ENCODE measurements at regions not wholly inside any gene's neighbourhood (a gene's known extent, or its start where the extent isn't known, plus 50 kb on each side); places are given as distances from the start of the nearest gene placed in this dataset.

DNA sequence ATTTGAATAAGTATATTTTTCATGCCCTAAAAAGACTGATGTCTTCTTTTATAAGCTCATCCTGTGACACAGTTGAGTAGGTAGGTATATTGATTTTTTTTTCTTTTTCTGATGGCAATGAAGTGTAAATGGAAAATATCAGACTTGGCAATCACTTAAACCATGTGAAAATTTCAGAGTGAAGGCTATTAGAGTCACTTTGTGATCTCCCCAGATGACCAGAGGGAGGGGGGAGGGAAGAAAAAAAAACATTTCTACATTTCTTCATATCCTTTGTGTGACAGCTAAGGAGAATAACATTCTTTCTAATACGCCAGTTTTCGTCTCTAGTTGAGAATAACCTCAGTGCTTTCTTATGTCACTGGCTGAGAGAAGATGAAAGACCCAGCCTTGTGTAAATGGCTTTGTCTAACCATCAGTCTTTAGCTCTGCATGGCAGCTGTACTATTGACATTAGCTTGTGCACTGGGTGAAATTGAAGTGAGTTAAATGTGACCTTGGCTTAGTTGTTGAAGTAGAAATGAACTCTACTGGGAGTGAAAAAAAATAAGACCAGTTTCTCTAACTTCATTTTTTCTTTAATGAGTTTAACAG is 332.1 kb upstream of the DACH1 start:
- Histone ChIP-seq H3K27me3 (no peaks in the 10 kb centered on the region), H3K9me3 (no peaks in the 10 kb centered on the region), H3K27ac (no peak overlapping the region), H3K4me1 (ENCODE audit: insufficient read depth) (no peaks in the 10 kb centered on the region), H3K4me3 (no peak overlapping the region), H3K36me3 (no peaks in the 10 kb centered on the region)
- TF ChIP-seq, protein P1, sequence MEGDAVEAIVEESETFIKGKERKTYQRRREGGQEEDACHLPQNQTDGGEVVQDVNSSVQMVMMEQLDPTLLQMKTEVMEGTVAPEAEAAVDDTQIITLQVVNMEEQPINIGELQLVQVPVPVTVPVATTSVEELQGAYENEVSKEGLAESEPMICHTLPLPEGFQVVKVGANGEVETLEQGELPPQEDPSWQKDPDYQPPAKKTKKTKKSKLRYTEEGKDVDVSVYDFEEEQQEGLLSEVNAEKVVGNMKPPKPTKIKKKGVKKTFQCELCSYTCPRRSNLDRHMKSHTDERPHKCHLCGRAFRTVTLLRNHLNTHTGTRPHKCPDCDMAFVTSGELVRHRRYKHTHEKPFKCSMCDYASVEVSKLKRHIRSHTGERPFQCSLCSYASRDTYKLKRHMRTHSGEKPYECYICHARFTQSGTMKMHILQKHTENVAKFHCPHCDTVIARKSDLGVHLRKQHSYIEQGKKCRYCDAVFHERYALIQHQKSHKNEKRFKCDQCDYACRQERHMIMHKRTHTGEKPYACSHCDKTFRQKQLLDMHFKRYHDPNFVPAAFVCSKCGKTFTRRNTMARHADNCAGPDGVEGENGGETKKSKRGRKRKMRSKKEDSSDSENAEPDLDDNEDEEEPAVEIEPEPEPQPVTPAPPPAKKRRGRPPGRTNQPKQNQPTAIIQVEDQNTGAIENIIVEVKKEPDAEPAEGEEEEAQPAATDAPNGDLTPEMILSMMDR (IDR thresholded peaks at IDR 0.05): no peak
- no peak for TF ChIP-seq EP300 (IDR thresholded peaks at IDR 0.05)
- TF ChIP-seq POLR2A (IDR thresholded peaks at IDR 0.05): no peak
- 85 to 93% (median 86%) methylated on average over 2 of the region's 2 CpGs for WGBS, 3 donors
- intact Hi-C loops (cut with DNase I): no loop called here
- DNase-seq: no peak

DNA sequence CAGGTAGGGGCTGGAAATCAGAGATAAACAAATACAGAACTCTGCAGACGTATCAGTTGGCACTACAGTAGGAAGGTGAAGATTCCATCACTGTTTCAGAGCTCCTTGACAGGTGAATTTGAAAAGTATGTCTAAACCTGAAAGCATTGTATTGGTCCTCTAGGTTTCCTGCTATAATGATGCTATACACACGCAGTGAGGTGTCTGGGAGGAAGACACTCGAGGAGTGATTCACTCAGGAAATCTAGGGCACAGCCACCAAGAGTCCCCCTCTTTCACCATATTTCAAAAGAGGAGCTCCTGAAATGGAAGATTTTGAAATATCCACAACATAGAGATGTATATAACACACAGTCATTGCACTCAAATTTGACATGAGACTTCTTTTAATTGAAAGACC is 331.0 kb upstream of the DACH1 start:
- Histone ChIP-seq H3K27ac (no peak overlapping the region), H3K36me3 (no peaks in the 10 kb centered on the region), H3K27me3 (no peaks in the 10 kb centered on the region), H3K9me3 (no peaks in the 10 kb centered on the region), H3K4me1 (ENCODE audit: insufficient read depth) (no peaks in the 10 kb centered on the region), H3K4me3 (no peak overlapping the region)
- intact Hi-C loops (cut with DNase I): no loop called here
- 82 to 85% (median 85%) methylated on average over 3 of the region's 3 CpGs for WGBS, 3 donors
- TF ChIP-seq, protein P1 (IDR thresholded peaks at IDR 0.05): no peak
- TF ChIP-seq EP300 (IDR thresholded peaks at IDR 0.05) (no peak), POLR2A (IDR thresholded peaks at IDR 0.05) (no peak)
- no peak for DNase-seq

DNA sequence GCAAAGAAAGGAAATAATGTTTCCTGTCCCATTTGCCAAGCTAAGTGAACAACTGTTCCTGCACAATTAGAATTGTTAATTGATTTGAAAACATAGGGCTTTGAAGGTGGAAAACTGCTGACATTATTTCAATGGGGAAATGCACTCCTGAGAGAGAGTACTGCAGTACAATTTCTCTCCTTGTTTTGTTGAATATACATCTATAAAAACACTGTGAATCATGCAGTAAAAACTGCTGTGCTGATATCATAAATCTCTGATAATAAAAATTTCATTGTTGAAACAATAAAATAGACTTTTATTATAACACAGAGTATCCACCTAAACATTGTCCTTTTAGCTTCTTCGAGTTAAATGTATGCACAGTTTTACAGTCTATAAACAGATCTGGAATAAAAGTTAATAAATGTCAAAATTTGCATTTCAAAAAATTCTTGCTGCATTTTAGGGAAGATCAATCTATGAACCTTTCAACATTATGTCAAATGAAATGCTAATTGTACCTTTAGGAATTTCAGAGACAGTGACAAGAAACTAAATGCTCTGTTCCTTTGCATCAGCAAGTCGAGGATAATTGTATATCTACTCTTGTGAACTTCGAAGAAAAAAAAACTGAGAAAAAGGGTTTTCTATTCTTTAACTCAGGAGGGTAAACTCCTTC is 328.2 kb upstream of the DACH1 start:
- WGBS, 3 donors: 77 to 88% (median 80%) methylated on average over 3 of the region's 3 CpGs
- Histone ChIP-seq H3K36me3 (no peaks in the 10 kb centered on the region), H3K9me3 (no peaks in the 10 kb centered on the region), H3K27ac (no peak overlapping the region), H3K4me3 (no peak overlapping the region), H3K27me3 (no peaks in the 10 kb centered on the region), H3K4me1 (ENCODE audit: insufficient read depth) (no peaks in the 10 kb centered on the region)
- intact Hi-C loops (cut with DNase I): no loop called here
- no peak for TF ChIP-seq POLR2A (IDR thresholded peaks at IDR 0.05)
- TF ChIP-seq, protein P1 (IDR thresholded peaks at IDR 0.05): no peak
- no peak for DNase-seq

DNA sequence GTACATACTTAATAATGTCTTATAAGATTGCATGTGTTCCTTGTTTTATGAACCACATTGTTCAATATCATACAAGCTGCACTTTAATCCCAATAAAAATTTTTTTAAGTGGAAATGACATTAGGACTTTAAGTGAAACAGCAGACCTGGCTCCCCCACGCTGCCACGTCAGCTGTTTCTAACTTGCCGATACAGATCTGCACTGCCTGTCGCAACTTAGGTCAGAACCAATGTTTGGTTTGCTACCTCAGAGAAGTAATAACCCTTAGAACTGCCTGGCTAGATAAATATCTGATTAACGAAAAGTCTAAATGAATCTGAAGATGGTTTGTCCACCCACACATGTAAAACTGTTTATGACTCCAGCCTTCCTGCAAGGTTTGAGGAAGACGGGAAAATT is 327.5 kb upstream of the DACH1 start:
- no peak overlapping the region for H3K27ac ChIP-seq
- H3K36me3 ChIP-seq: no peaks in the 10 kb centered on the region
- no peak for TF ChIP-seq POLR2A (IDR thresholded peaks at IDR 0.05)
- TF ChIP-seq EP300 (IDR thresholded peaks at IDR 0.05): no peak
- TF ChIP-seq, protein P1 (IDR thresholded peaks at IDR 0.05): no peak
- 54 to 60% (median 60%) methylated on average over 6 of the region's 6 CpGs for WGBS, 3 donors
- DNase-seq: no peak
- H3K4me3 ChIP-seq: no peak overlapping the region
- H3K27me3 ChIP-seq: no peaks in the 10 kb centered on the region
- H3K4me1 ChIP-seq (ENCODE audit: insufficient read depth): no peaks in the 10 kb centered on the region
- intact Hi-C loops (cut with DNase I): no loop called here
- H3K9me3 ChIP-seq: no peaks in the 10 kb centered on the region

Measured in ovary (tissue), 7 donors.